ENCODE measurements at regions not wholly inside any gene's neighbourhood (a gene's known extent, or its start where the extent isn't known, plus 50 kb on each side); places are given as distances from the start of the nearest gene placed in this dataset.

DNA sequence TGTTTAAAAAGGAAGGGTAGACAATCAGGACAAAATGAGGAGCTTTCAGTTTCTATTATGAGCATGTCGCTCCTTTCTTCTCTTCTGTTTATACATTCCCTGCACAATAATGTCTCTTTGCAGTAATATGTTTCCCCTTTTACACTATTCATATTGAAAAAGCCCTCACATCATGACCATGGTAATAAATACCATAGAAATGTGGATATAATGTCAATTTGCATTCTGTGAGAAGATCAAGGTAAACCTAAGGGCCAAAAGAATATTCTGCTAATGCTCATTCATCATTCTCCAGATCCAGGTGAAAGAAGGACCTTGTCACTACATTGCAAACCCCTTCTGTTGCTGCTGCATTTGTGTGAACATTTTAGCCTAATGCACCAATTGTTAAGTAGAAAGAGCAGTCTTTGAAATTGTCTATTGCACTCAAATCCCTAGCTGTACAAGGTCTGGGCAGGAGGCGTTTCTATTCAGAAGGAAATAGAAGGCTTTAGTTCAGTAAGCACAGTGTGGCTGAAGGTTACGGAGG lies 117.6 kb upstream of the SOX21 start:
- no peaks in the 10 kb centered on the region for H3K4me1 Mint-ChIP-seq (ENCODE audit: low read depth)
- no peaks in the 10 kb centered on the region for H3K9me3 Mint-ChIP-seq
- no peaks in the 10 kb centered on the region for H3K36me3 Mint-ChIP-seq
- H3K27me3 Mint-ChIP-seq: peaks cover 2% of the 10 kb centered on the region
- ChIA-PET CTCF (no interaction called here), POLR2A (no interaction called here)
- intact Hi-C loops (cut with micrococcal nuclease): no loop called here
- DNase-seq: no peak
- H3K27ac Mint-ChIP-seq: no peak overlapping the region
- no peak overlapping the region for H3K4me3 Mint-ChIP-seq

- ChIA-PET CTCF (no interaction called here), POLR2A (no interaction called here)
- DNase-seq: no peak
- Mint-ChIP-seq H3K36me3 (no peaks in the 10 kb centered on the region), H3K27ac (no peak overlapping the region), H3K4me1 (ENCODE audit: low read depth) (no peaks in the 10 kb centered on the region), H3K27me3 (peaks cover 1% of the 10 kb centered on the region), H3K4me3 (no peak overlapping the region), H3K9me3 (no peaks in the 10 kb centered on the region)
- intact Hi-C loops (cut with micrococcal nuclease): no loop called here
Observed at GRCh38 chr13:94829185-94829836, 117.0 kb upstream of the SOX21 start.

DNA sequence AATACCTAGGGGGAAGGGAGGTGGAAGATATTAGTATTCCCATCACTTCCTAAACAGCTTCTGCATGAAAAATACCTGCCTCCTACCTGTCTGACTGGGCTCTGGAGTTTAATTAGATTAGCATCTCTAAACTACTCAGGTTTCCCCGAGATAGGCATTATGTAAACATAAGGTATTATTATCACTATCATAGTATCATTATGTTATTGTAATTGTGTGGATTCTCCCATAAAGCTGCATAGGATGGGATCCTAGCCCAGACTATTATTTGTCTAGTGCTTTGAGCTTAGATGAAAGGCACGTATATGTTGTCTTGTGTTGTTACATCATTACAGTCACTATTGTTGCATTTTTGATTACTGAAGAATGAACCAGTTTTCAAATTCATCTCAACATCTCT lies 115.2 kb upstream of the SOX21 start:
- H3K9me3 Mint-ChIP-seq: no peaks in the 10 kb centered on the region
- no peaks in the 10 kb centered on the region for H3K36me3 Mint-ChIP-seq
- no peaks in the 10 kb centered on the region for H3K4me1 Mint-ChIP-seq (ENCODE audit: low read depth)
- DNase-seq: no peak
- POLR2A ChIA-PET: no interaction called here
- H3K4me3 Mint-ChIP-seq: no peak overlapping the region
- peaks cover 1% of the 10 kb centered on the region for H3K27me3 Mint-ChIP-seq
- CTCF ChIA-PET: no interaction called here
- intact Hi-C loops (cut with micrococcal nuclease): no loop called here
- no peak overlapping the region for H3K27ac Mint-ChIP-seq

GRCh38 chr13:94825507-94825906 lies 113.2 kb upstream of the SOX21 start:
- Mint-ChIP-seq H3K36me3 (no peaks in the 10 kb centered on the region), H3K27ac (no peak overlapping the region), H3K4me1 (ENCODE audit: low read depth) (no peaks in the 10 kb centered on the region), H3K4me3 (no peak overlapping the region), H3K9me3 (no peaks in the 10 kb centered on the region), H3K27me3 (peaks cover 8% of the 10 kb centered on the region)
- ChIA-PET CTCF (no interaction called here), POLR2A (no interaction called here)
- DNase-seq: no peak
- intact Hi-C loops (cut with micrococcal nuclease): no loop called here

DNA sequence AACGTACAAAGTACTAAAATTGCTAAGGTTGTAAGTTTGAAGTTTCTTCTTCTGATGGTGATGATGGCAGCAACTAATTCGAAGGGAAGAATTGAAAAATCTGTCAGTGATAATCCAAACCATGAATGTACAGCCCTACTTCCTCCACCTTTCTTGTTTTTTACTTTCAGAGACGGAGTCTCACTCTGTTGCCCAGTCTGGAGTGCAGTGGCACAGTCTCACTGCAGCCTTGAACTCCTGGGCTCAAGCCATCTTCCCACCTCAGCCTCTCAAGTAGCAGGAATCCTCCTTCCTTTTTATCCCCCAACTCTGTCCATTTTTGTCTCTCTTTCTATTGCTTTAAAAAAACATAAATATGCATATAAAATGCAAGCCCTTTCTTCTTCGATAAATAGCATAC lies 112.3 kb upstream of the SOX21 start:
- DNase-seq: no peak
- Mint-ChIP-seq H3K36me3 (no peaks in the 10 kb centered on the region), H3K27me3 (peaks cover 7% of the 10 kb centered on the region), H3K4me1 (ENCODE audit: low read depth) (no peaks in the 10 kb centered on the region), H3K9me3 (no peaks in the 10 kb centered on the region), H3K27ac (no peak overlapping the region), H3K4me3 (no peak overlapping the region)
- intact Hi-C loops (cut with micrococcal nuclease): no loop called here
- ChIA-PET CTCF (no interaction called here), POLR2A (no interaction called here)

DNA sequence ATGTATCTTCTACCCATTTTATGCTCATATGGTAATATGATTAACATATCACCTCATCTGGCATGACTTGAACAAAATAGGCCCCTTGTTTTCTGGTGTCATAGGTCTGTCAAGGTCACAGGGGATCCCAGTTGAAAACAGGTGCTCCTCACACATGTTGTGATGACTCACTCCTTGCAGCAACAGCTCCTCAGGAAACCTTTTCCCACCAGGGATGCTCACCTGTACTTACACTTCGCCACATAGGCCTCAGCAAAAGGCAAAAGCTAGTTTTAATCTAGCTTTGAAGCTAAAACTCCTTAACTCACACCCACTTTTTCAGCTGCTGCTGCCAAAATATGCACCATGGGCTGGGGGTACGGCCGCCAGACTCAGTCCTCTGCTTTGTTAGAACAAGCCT lies 110.0 kb upstream of the SOX21 start:
- intact Hi-C loops (cut with micrococcal nuclease): no loop called here
- Mint-ChIP-seq H3K27me3 (peaks cover 7% of the 10 kb centered on the region), H3K4me1 (ENCODE audit: low read depth) (no peaks in the 10 kb centered on the region), H3K4me3 (no peak overlapping the region), H3K36me3 (no peaks in the 10 kb centered on the region), H3K27ac (no peak overlapping the region), H3K9me3 (no peaks in the 10 kb centered on the region)
- CTCF ChIA-PET: no interaction called here
- POLR2A ChIA-PET: no interaction called here
- no peak for DNase-seq

DNA sequence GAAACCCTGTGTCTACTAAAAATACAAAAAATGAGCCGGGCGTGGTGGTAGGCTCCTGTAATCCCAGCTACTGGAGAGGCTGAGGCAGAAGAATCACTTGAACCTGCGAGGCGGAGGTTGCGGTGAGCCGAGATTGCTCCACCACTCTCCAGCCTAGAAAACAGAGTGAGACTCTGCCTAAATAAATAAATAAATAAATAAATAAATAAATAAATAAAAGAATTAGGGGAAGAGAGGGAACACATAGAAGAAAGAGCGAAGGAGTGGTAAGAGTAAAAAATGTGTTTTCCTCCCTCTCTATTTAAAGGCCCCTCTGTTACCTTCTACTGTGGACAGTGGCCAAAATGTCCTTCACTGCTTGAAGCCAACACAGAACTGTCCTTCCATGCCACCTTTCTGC lies 103.9 kb upstream of the SOX21 start:
- Mint-ChIP-seq H3K27me3 (peaks cover 4% of the 10 kb centered on the region), H3K27ac (no peak overlapping the region), H3K4me3 (no peak overlapping the region), H3K36me3 (no peaks in the 10 kb centered on the region), H3K9me3 (no peaks in the 10 kb centered on the region), H3K4me1 (ENCODE audit: low read depth) (no peaks in the 10 kb centered on the region)
- intact Hi-C loops (cut with micrococcal nuclease): no loop called here
- ChIA-PET CTCF (no interaction called here), POLR2A (no interaction called here)
- no peak for DNase-seq

- H3K27ac Mint-ChIP-seq: no peak overlapping the region
- no peak for DNase-seq
- H3K4me3 Mint-ChIP-seq: no peak overlapping the region
- H3K36me3 Mint-ChIP-seq: no peaks in the 10 kb centered on the region
- no peaks in the 10 kb centered on the region for H3K9me3 Mint-ChIP-seq
- peaks cover 3% of the 10 kb centered on the region for H3K27me3 Mint-ChIP-seq
- intact Hi-C loops (cut with micrococcal nuclease): no loop called here
- CTCF ChIA-PET: no interaction called here
- H3K4me1 Mint-ChIP-seq (ENCODE audit: low read depth): no peaks in the 10 kb centered on the region
- POLR2A ChIA-PET: no interaction called here
Observed at GRCh38 chr13:94813920-94814475, 101.7 kb upstream of the SOX21 start.

GRCh38 chr13:94811753-94812152 lies 99.4 kb upstream of the SOX21 start:
- H3K9me3 Mint-ChIP-seq: no peaks in the 10 kb centered on the region
- intact Hi-C loops (cut with micrococcal nuclease): no loop called here
- DNase-seq: no peak
- ChIA-PET POLR2A (no interaction called here), CTCF (no interaction called here)
- no peak overlapping the region for H3K27ac Mint-ChIP-seq
- no peak overlapping the region for H3K4me3 Mint-ChIP-seq
- H3K36me3 Mint-ChIP-seq: no peaks in the 10 kb centered on the region
- H3K27me3 Mint-ChIP-seq: peaks cover 3% of the 10 kb centered on the region
- no peaks in the 10 kb centered on the region for H3K4me1 Mint-ChIP-seq (ENCODE audit: low read depth)

- CTCF ChIA-PET: no interaction called here
- POLR2A ChIA-PET: no interaction called here
- H3K27me3 Mint-ChIP-seq: peaks cover 2% of the 10 kb centered on the region
- H3K9me3 Mint-ChIP-seq: no peaks in the 10 kb centered on the region
- H3K4me1 Mint-ChIP-seq (ENCODE audit: low read depth): no peaks in the 10 kb centered on the region
- DNase-seq: no peak
- intact Hi-C loops (cut with micrococcal nuclease): no loop called here
- H3K27ac Mint-ChIP-seq: no peak overlapping the region
- no peak overlapping the region for H3K4me3 Mint-ChIP-seq
- H3K36me3 Mint-ChIP-seq: no peaks in the 10 kb centered on the region
Observed at GRCh38 chr13:94800423-94800822, 88.1 kb upstream of the SOX21 start.

GRCh38 chr13:94799299-94799698 lies 87.0 kb upstream of the SOX21 start:
- no peak overlapping the region for H3K4me3 Mint-ChIP-seq
- no peak for DNase-seq
- ChIA-PET POLR2A (no interaction called here), CTCF (no interaction called here)
- intact Hi-C loops (cut with micrococcal nuclease): no loop called here
- no peaks in the 10 kb centered on the region for H3K9me3 Mint-ChIP-seq
- no peaks in the 10 kb centered on the region for H3K4me1 Mint-ChIP-seq (ENCODE audit: low read depth)
- H3K27me3 Mint-ChIP-seq: no peaks in the 10 kb centered on the region
- no peaks in the 10 kb centered on the region for H3K36me3 Mint-ChIP-seq
- no peak overlapping the region for H3K27ac Mint-ChIP-seq

- CTCF ChIA-PET: no interaction called here
- no peaks in the 10 kb centered on the region for H3K9me3 Mint-ChIP-seq
- H3K36me3 Mint-ChIP-seq: no peaks in the 10 kb centered on the region
- H3K27me3 Mint-ChIP-seq: no peaks in the 10 kb centered on the region
- no peak overlapping the region for H3K27ac Mint-ChIP-seq
- POLR2A ChIA-PET: no interaction called here
- no peak overlapping the region for H3K4me3 Mint-ChIP-seq
- intact Hi-C loops (cut with micrococcal nuclease): no loop called here
- no peak for DNase-seq
- no peaks in the 10 kb centered on the region for H3K4me1 Mint-ChIP-seq (ENCODE audit: low read depth)
Observed at GRCh38 chr13:94798738-94799137, 86.4 kb upstream of the SOX21 start.

DNA sequence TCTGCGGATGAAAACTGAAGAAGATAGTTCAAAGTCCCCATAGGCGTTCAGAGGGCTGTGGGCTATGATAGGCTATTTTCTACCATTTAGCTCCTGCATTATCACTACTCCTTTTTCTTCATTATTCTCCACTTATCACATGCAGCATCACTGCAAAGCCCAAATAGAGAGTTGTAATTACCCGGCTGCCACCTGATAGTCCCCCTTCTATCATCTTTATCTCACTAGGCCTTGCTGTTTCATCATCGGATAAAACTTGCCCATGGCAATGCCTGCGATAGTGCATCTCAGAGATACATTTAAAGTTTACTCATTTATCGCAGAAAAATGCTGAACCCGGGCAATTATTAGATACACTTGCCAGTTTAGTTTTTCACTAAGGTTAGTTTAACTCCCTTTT lies 82.9 kb upstream of the SOX21 start:
- intact Hi-C loops (cut with micrococcal nuclease): no loop called here
- no peaks in the 10 kb centered on the region for H3K9me3 Mint-ChIP-seq
- POLR2A ChIA-PET: no interaction called here
- no peaks in the 10 kb centered on the region for H3K4me1 Mint-ChIP-seq (ENCODE audit: low read depth)
- CTCF ChIA-PET: interaction anchor here (0.7 kb wide), 1 partner anchor 22 kb away, joined by 3 read pairs; no protein-coding TSS in a partner anchor
- no peaks in the 10 kb centered on the region for H3K36me3 Mint-ChIP-seq
- H3K27ac Mint-ChIP-seq: no peak overlapping the region
- H3K4me3 Mint-ChIP-seq: no peak overlapping the region
- no peaks in the 10 kb centered on the region for H3K27me3 Mint-ChIP-seq
- DNase-seq: no peak
